ENCODE measurements at regions not wholly inside any gene's neighbourhood (a gene's known extent, or its start where the extent isn't known, plus 50 kb on each side); places are given as distances from the start of the nearest gene placed in this dataset.

GRCh38 chr1:81569761-81570160 is 231.0 kb upstream of the ADGRL2 start:
- no peak for DNase-seq

- DNase-seq, result no peak
Observed at GRCh38 chr1:81563632-81564031, 237.1 kb upstream of the ADGRL2 start.

- no peak for DNase-seq
Observed at GRCh38 chr1:81562934-81563333, 237.8 kb upstream of the ADGRL2 start.

- DNase-seq, result no peak
Observed at GRCh38 chr1:81560629-81561028, 240.1 kb upstream of the ADGRL2 start.

GRCh38 chr1:81559662-81560350 is 240.9 kb upstream of the ADGRL2 start:
- DNase-seq, result no peak

- DNase-seq, result no peak
Observed at GRCh38 chr1:81558291-81559076, 242.2 kb upstream of the ADGRL2 start.

- DNase-seq, result no peak
Observed at GRCh38 chr1:81556968-81557367, 243.8 kb upstream of the ADGRL2 start.

GRCh38 chr1:81554534-81554933 is 246.2 kb upstream of the ADGRL2 start:
- no peak for DNase-seq

GRCh38 chr1:81554108-81554507 is 246.6 kb upstream of the ADGRL2 start:
- no peak for DNase-seq

- DNase-seq, result no peak
Observed at GRCh38 chr1:81553503-81553902, 247.2 kb upstream of the ADGRL2 start.

- no peak for DNase-seq
Observed at GRCh38 chr1:81551946-81552345, 248.8 kb upstream of the ADGRL2 start.

GRCh38 chr1:81550753-81551152 is 250.0 kb upstream of the ADGRL2 start:
- no peak for DNase-seq

GRCh38 chr1:81549588-81550127 is 251.1 kb upstream of the ADGRL2 start:
- DNase-seq, result no peak

GRCh38 chr1:81548918-81549587 is 251.7 kb upstream of the ADGRL2 start:
- no peak for DNase-seq

GRCh38 chr1:81547912-81548303 is 252.8 kb upstream of the ADGRL2 start:
- DNase-seq, result no peak

- no peak for DNase-seq
Observed at GRCh38 chr1:81547261-81547911, 253.3 kb upstream of the ADGRL2 start.

- no peak for DNase-seq
Observed at GRCh38 chr1:81545734-81546133, 255.0 kb upstream of the ADGRL2 start.

GRCh38 chr1:81543764-81544163 is 257.0 kb upstream of the ADGRL2 start:
- no peak for DNase-seq

- DNase-seq, result no peak
Observed at GRCh38 chr1:81542196-81542595, 258.5 kb upstream of the ADGRL2 start.

GRCh38 chr1:81540216-81540615 is 260.5 kb upstream of the ADGRL2 start:
- no peak for DNase-seq

GRCh38 chr1:81529014-81529413 is 271.7 kb upstream of the ADGRL2 start:
- no peak for DNase-seq

GRCh38 chr1:81525085-81525484 is 275.6 kb upstream of the ADGRL2 start:
- no peak for DNase-seq

GRCh38 chr1:81519987-81520386 is 280.7 kb upstream of the ADGRL2 start:
- DNase-seq, result no peak
